Immature natural killer cell (primary cell): ENCODE measurements at regions not wholly inside any gene's neighbourhood (a gene's known extent, or its start where the extent isn't known, plus 50 kb on each side); places are given as distances from the start of the nearest gene placed in this dataset.
"Not testable (repeated sequence)": the region's sequence is repeated elsewhere in the genome, so short reads cannot be mapped to it uniquely, and the experiment has no call there.

Experiments
- DNase-seq, 3 donors: peaks; one replicate each; pipeline ENCODE4 v3.0.0; 2022; ENCODE audit warnings: mixed read lengths in 1 of 3
- H3K27ac Mint-ChIP-seq, 6 donors: one replicate each; pipeline ENCODE4 v1.8.0; 2020; ENCODE audit warnings: mixed read lengths in 6 of 6, mild to moderate bottlenecking in 5 of 6, inconsistent platforms in 4 of 6, moderate library complexity in 3 of 6
- H3K27me3 Mint-ChIP-seq, 3 donors: one replicate each; pipeline ENCODE4 v1.8.0; 2020 to 2021; ENCODE audit warnings: low read depth in 3 of 3, mild to moderate bottlenecking in 3 of 3, mixed read lengths in 3 of 3, moderate library complexity in 3 of 3, inconsistent platforms in 1 of 3
- H3K36me3 Mint-ChIP-seq, 3 donors: one replicate each; pipeline ENCODE4 v1.8.0; 2020; ENCODE audit warnings: mixed read lengths in 3 of 3, inconsistent platforms in 2 of 3, mild to moderate bottlenecking in 2 of 3
- H3K4me1 Mint-ChIP-seq, 2 donors: one replicate each; pipeline ENCODE4 v1.8.0; 2020; ENCODE audit warnings: inconsistent platforms in 2 of 2, mild to moderate bottlenecking in 2 of 2, mixed read lengths in 2 of 2, moderate library complexity in 1 of 2
- H3K4me3 Mint-ChIP-seq, 5 donors: one replicate each; pipeline ENCODE4 v1.8.0; 2020; ENCODE audit warnings: mild to moderate bottlenecking in 5 of 5, mixed read lengths in 5 of 5, inconsistent platforms in 3 of 5, moderate library complexity in 3 of 5
- H3K9me3 Mint-ChIP-seq, 6 donors: one replicate each; pipeline ENCODE4 v1.8.0; 2020; ENCODE audit warnings: mild to moderate bottlenecking in 6 of 6, mixed read lengths in 6 of 6, inconsistent platforms in 4 of 6, moderate library complexity in 3 of 6

DNA sequence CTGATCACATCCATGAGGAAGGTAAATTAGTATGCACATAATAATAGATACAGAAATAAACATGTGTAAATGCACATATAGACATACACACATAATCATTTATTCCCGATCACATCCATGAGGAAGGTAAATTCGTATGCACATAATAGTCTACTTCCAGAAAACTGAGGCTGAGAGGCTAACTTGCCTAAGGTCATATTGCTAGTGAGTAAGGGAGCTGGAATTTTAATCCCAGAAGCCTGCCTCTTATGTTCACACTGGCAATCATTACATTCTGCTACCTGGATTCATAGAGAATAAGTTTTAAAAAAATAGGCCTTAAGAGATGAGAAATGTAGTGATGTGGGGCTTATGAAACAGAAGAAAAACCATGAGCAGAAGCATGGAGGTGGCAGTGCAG is 716.3 kb downstream of the BRINP1 start:
- peaks cover 0 to 2% (median 1%) of the 10 kb centered on the region in 3 donors for H3K27me3 Mint-ChIP-seq
- peaks cover 0 to 40% (median 5%) of the 10 kb centered on the region in 6 donors for H3K9me3 Mint-ChIP-seq
- H3K4me1 Mint-ChIP-seq = no peaks in the 10 kb centered on the region
- no peak for DNase-seq
- H3K36me3 Mint-ChIP-seq = no peaks in the 10 kb centered on the region
- H3K27ac Mint-ChIP-seq = no peak overlapping the region
- no peak overlapping the region for H3K4me3 Mint-ChIP-seq

DNA sequence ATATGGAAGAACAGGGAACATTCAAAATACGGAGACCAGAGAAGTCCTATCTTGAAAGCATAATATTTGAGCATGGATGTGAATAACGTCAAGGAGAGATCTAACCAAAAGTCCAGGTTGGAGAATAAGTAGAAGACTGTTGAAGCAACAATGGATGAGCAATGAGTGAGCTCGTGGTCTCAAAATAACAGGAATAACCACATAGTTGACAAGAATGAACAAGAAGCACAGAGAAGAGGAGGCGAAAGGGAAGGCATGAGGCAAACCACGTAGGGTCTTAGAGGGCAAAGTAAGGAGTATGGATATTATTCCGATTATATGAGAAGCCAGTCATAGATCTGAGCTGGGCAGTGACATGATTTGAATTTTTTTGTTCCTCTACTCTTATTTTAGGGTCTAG is 710.2 kb downstream of the BRINP1 start:
- no peaks in the 10 kb centered on the region for H3K4me1 Mint-ChIP-seq
- H3K4me3 Mint-ChIP-seq = no peak overlapping the region
- H3K27ac Mint-ChIP-seq = no peak overlapping the region
- no peak for DNase-seq
- H3K27me3 Mint-ChIP-seq = peaks cover 0 to 2% (median 0%) of the 10 kb centered on the region in 3 donors
- peaks cover 2 to 20% (median 6%) of the 10 kb centered on the region in 6 donors for H3K9me3 Mint-ChIP-seq
- H3K36me3 Mint-ChIP-seq = no peaks in the 10 kb centered on the region

DNA sequence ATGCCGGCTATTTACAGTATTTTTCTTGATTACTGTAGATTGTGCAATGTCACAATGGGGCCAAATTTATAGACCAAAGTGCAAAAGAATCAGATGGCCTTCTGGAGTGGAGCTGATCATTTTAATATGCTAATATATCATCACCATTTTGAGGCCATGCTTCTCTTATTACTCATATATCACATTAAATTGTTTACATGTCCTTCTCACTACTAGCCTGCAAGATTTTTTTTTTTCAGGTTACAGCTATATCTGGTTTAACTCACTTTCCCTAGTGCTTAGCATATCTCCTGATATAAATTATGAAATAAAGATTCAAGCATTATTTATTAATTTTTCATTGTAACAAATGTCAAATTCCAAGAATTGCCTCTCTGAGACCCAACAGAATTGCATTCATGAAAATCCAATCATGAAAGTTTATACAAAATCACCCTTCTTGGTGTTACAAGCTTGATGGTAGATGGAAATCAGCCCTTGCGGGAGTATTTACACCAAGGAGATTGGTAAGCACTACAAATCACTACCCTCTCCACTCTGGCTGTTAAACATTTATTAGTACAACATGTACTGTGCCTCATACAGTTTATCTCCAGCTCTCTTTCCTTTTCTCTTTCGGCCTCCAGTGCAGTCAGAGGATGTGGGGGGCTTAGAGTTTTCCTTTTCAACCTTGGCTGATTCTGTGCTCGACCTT is 703.9 kb downstream of the BRINP1 start:
- DNase-seq = no peak
- no peak overlapping the region for H3K4me3 Mint-ChIP-seq
- no peak overlapping the region for H3K27ac Mint-ChIP-seq
- peaks cover 0 to 3% (median 0%) of the 10 kb centered on the region in 3 donors for H3K27me3 Mint-ChIP-seq
- no peaks in the 10 kb centered on the region for H3K36me3 Mint-ChIP-seq
- no peaks in the 10 kb centered on the region for H3K4me1 Mint-ChIP-seq
- peaks cover 0 to 17% (median 0%) of the 10 kb centered on the region in 6 donors for H3K9me3 Mint-ChIP-seq

DNA sequence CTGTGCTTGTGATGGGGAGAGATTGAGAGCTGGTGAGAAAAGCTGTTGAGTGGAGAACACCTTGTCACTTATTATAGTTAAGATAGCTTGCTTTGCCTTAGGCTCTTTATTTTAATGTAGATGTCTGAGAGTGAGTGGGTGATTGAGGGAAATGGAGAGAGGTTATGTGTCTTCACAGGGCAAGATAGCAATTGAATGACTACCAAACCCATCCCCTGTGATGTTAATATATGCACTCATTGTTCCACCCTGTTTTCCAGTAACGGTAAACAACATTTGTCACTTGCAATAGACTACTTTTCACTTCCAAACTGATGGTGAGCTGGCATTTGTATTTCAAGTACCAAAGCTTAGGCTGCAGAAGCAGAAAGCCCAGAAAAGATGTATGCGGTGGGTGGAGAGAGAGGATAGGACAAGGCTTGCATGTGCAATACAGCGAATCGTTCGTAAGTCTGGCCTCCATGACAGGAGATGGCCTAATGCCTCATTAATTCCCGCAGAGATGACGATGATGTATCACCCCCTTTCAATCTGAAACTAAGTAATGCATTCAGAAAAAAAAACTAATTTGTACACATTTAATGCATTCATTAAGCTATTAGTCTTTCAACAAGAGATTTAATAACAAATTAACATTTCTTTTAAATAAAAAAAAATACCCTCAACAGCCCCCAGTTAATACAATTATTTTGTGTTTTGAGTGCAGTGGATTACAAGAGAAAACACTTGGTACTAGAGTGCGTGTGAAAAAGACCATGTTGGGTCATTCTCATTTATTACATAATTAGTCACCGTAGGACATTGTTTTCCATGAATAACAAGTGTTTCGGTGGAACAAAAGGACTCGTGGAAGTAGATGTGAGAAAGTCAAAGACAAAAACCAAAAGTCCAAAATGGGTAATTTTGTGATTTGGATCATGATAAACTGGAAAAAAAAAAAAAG is 699.0 kb downstream of the BRINP1 start:
- Mint-ChIP-seq H3K4me3 (no peak overlapping the region), H3K4me1 (no peaks in the 10 kb centered on the region), H3K9me3 (peaks cover 0 to 20% (median under 1%) of the 10 kb centered on the region in 6 donors), H3K27me3 (peaks cover 0 to 3% (median 0%) of the 10 kb centered on the region in 3 donors), H3K36me3 (no peaks in the 10 kb centered on the region), H3K27ac (no peak overlapping the region)
- DNase-seq = no peak

DNA sequence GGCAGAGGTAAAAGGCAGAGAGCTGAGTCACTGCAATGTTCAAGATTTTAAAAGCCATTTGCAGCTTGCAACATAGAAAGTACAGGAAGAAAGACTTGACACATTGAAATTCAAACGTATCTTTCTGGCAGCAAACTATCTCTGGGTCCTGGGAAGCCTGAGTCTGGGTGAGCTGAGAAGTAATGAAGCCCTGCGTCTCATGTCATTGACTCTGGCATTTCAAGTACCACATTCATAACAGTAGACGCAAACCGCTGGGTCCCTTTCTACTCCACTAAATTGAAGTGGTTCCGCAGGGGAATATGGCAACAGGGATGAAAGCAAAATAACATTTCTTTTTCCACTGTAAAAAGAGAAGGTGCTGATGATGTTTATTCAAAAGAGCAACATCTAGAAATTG is 694.3 kb downstream of the BRINP1 start:
- H3K36me3 Mint-ChIP-seq = no peaks in the 10 kb centered on the region
- H3K27me3 Mint-ChIP-seq = peaks cover 0 to 2% (median 0%) of the 10 kb centered on the region in 3 donors
- DNase-seq = no peak
- H3K4me1 Mint-ChIP-seq = no peaks in the 10 kb centered on the region
- H3K4me3 Mint-ChIP-seq = no peak overlapping the region
- H3K27ac Mint-ChIP-seq = no peak overlapping the region
- peaks cover 2 to 13% (median 4%) of the 10 kb centered on the region in 6 donors for H3K9me3 Mint-ChIP-seq

DNA sequence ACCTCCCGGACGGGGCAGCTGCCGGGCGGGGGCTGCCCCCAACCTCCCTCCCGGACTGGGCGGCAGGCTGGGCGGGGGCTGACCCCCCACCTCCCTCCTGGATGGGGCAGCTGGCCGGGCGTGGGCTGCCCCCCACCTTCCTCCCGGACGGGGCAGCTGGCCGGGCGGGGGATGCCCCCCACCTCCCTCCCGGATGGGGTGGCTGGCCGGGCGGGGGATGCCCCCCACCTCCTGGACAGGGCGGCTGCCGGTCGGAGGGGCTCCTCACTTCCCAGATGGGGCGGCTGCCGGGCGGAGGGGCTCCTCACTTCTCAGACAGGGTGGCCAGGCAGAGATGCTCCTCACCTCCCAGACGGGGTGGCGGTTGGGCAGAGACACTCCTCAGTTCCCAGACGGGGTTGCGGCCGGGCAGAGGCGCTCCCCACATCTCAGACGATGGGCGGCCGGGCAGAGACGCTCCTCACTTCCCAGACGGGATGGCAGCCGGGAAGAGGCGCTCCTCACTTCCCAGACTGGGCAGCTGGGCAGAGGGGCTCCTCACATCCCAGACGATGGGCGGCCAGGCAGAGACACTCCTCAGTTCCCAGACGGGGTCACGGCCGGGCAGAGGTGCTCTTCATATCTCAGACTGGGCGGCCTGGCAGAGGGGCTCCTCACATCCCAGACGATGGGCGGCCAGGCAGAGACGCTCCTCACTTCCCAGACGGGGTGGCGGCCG is 691.1 kb downstream of the BRINP1 start:
- not testable (repeated sequence) for H3K4me1 Mint-ChIP-seq, H3K4me3 Mint-ChIP-seq, H3K36me3 Mint-ChIP-seq, DNase-seq, H3K27me3 Mint-ChIP-seq, H3K27ac Mint-ChIP-seq
- peaks cover 0 to 13% (median 6%) of the 10 kb centered on the region in 6 donors for H3K9me3 Mint-ChIP-seq

DNA sequence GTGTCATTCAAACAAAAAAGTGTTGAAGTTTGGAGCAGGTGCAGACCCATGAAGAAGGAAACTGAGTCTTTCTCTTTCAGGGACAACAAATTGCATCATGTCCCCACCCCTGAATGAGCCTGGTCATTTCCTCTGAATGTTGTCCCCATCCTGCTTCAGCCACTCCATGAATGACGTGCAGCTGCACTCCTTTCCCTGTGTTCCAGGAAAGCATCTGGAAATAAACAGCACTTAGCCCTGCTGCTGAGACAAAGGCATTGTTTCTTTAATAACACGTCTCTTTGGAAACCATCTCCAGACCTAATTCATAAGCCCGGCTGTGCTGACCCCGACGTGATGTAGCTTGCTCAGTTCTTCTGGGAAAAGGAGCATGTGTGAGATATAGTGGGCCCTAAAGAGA is 682.3 kb downstream of the BRINP1 start:
- Mint-ChIP-seq H3K4me1 (no peaks in the 10 kb centered on the region), H3K4me3 (no peak overlapping the region), H3K9me3 (peaks cover 1 to 14% (median 3%) of the 10 kb centered on the region in 6 donors), H3K27me3 (peaks cover 0 to 1% (median 0%) of the 10 kb centered on the region in 3 donors), H3K36me3 (no peaks in the 10 kb centered on the region), H3K27ac (no peak overlapping the region)
- no peak for DNase-seq

DNA sequence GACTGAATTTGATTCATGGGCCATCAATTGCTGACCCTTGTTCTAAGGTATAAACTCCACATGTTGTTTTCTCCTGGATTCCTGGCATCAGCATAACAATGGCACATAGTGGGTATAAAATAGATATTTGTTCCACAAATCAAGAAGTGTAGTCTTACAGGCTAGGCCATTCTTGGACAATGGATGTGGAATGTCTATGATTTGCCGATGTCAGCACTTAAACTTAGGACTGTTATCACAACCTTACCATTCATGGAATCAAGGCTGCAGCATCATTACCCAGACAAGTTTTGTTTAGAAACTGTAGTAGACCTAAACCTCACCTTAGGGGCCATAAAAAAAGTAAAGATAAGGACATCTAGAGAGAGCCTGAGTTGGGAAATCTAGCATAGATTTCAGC is 680.0 kb downstream of the BRINP1 start:
- no peak overlapping the region for H3K4me3 Mint-ChIP-seq
- H3K4me1 Mint-ChIP-seq = no peaks in the 10 kb centered on the region
- no peak overlapping the region for H3K27ac Mint-ChIP-seq
- DNase-seq = no peak
- no peaks in the 10 kb centered on the region for H3K36me3 Mint-ChIP-seq
- no peaks in the 10 kb centered on the region for H3K27me3 Mint-ChIP-seq
- H3K9me3 Mint-ChIP-seq = peaks cover 0 to 20% (median 2%) of the 10 kb centered on the region in 6 donors

DNA sequence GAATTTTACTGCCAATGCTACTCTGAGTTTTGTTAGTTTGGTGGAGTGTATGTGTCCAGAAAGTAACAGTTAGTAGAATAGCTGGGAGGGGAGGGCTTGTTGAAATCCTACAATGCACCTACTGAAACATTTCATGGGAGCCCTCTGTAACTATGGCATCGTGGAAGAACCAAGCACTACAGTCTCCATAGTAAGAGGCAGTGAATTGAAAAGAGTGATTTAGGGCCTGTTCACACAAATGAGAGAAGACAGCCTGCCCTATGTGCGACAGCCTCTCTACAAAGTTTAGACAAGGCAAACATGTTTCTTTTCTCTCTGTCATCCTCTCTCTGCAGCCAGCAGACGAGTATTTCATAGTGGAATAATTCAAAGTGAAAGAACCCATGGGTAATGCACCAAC is 676.6 kb downstream of the BRINP1 start:
- Mint-ChIP-seq H3K27me3 (no peaks in the 10 kb centered on the region), H3K9me3 (peaks cover 0 to 23% (median 3%) of the 10 kb centered on the region in 6 donors), H3K4me1 (no peaks in the 10 kb centered on the region), H3K4me3 (no peak overlapping the region), H3K27ac (no peak overlapping the region), H3K36me3 (no peaks in the 10 kb centered on the region)
- DNase-seq = no peak

DNA sequence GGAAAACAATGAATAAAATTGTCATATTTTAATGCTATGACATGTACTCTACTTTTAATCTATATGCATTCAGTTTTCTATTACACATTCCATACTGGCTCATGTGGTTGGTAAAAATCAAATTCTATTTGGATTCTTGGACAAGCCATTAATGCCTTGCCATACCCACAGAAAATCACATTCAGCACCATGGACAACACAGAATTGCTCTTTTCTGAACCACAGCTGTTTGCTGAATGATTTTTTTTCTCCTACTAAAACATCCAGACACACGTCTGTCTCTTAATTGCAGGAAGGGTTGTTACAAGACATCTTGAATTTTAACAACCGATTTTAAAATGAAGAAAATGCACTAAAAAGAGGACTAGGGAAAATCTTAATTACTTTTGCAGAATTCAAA is 675.6 kb downstream of the BRINP1 start:
- H3K27ac Mint-ChIP-seq = no peak overlapping the region

DNA sequence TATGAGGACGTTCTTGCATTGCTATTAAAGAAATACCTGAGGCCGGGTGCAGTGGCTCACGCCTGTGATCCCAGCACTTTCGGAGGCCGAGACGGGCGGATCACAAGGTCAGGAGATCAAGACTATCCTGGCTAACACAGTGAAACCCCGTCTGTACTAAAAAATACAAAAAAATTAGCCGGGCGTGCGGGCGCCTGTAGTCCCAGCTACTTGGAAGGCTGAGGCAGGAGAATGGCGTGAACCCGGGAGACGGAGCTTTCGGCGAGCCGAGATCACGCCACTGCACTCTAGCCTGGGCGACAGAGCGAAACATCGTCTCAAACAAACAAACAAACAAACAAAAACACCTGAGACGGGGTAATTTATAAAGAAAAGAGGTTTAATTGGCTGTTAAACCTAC is 674.0 kb downstream of the BRINP1 start:
- peaks cover 0 to 19% (median 2%) of the 10 kb centered on the region in 6 donors for H3K9me3 Mint-ChIP-seq
- H3K4me1 Mint-ChIP-seq = not testable (repeated sequence)

More for the DNA sequence above, 675.6 kb downstream of the BRINP1 start:
- no peak for DNase-seq
- Mint-ChIP-seq H3K4me1 (no peaks in the 10 kb centered on the region), H3K4me3 (no peak overlapping the region), H3K9me3 (peaks cover 0 to 25% (median 2%) of the 10 kb centered on the region in 6 donors), H3K36me3 (no peaks in the 10 kb centered on the region), H3K27me3 (no peaks in the 10 kb centered on the region)

DNA sequence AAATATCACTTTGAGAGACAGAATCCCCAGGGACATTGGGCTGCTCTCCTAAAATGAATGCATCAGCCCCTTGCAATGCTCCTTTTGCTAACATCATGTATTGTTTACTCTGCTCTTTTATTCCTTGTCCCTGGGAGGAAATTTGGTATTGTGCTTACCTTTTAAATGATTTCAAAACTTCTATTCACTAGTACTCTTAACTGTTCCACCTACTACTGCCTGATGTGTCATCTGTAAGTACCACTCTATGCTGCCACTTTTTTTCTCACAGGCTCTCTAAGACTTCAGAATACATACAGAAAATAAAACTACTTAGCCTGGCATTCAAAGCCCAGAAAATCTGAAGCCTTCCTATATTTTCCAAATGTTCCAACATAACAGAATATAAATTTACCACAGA is 667.2 kb downstream of the BRINP1 start:
- Mint-ChIP-seq H3K9me3 (peaks cover 0 to 29% (median 8%) of the 10 kb centered on the region in 6 donors), H3K36me3 (no peaks in the 10 kb centered on the region), H3K4me3 (no peak overlapping the region), H3K27me3 (peaks cover 0 to 2% (median 0%) of the 10 kb centered on the region in 3 donors), H3K4me1 (no peaks in the 10 kb centered on the region), H3K27ac (no peak overlapping the region)
- no peak for DNase-seq

More for the DNA sequence above, 674.0 kb downstream of the BRINP1 start:
- H3K27me3 Mint-ChIP-seq, DNase-seq, H3K4me3 Mint-ChIP-seq, H3K27ac Mint-ChIP-seq, H3K36me3 Mint-ChIP-seq: not testable (repeated sequence)

DNA sequence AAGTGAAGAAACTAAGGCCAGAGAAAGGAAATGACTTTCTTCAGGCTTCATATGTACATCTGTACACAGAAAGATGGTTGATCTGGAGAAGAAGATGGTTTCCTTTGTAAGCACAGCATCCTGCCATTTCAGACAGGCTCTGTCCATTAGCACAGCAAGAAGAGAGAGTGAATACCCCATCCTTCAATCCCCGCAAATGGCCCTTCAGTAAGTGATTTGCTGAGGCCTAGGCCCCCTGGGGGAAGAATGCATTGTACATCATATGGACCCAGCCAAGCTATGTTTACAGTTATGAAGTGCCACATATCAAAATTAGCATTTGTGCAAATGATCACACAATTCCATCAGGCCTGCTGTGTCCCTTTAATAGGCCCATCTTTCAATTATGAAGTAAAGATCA is 657.4 kb downstream of the BRINP1 start:
- peaks cover 0 to 19% (median 3%) of the 10 kb centered on the region in 6 donors for H3K9me3 Mint-ChIP-seq
- H3K4me3 Mint-ChIP-seq = no peak overlapping the region
- no peak for DNase-seq
- H3K4me1 Mint-ChIP-seq = no peaks in the 10 kb centered on the region
- no peaks in the 10 kb centered on the region for H3K36me3 Mint-ChIP-seq
- no peak overlapping the region for H3K27ac Mint-ChIP-seq
- H3K27me3 Mint-ChIP-seq = peaks cover 0 to 2% (median 0%) of the 10 kb centered on the region in 3 donors

DNA sequence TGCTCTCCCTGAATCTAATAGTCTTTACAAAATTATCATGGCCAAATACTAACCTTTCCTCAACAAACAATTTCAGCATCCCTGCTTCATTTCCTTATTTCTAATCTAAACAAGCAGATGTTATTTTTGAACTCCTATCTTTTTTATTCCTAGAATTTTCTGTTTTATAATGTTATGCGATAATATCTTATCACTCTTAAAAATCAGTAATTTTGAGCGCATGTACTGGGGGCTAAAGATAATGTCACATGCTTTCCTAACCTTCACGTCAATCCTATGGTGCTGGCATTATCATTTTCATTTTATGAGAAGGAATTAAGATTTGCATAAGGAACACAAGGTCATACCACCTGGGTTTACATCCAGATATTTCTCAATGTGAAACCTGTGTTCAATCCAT is 648.0 kb downstream of the BRINP1 start:
- Mint-ChIP-seq H3K36me3 (no peaks in the 10 kb centered on the region), H3K27me3 (no peaks in the 10 kb centered on the region), H3K9me3 (peaks cover 0 to 25% (median 5%) of the 10 kb centered on the region in 6 donors), H3K27ac (no peak overlapping the region), H3K4me3 (no peak overlapping the region), H3K4me1 (no peaks in the 10 kb centered on the region)
- no peak for DNase-seq
